DOHH2 (cell line): ENCODE measurements at regions not wholly inside any gene's neighbourhood (a gene's known extent, or its start where the extent isn't known, plus 50 kb on each side); places are given as distances from the start of the nearest gene placed in this dataset.
"Not testable (repeated sequence)": the region's sequence is repeated elsewhere in the genome, so short reads cannot be mapped to it uniquely, and the experiment has no call there.

Experiments
- EZH2phosphoT487 ChIP-seq: fragments of 200-600 bp; sonication (generic); IDR thresholded peaks from 2 replicates; pipeline ENCODE4 v1.6.1; 2017; ENCODE audit warnings: borderline replicate concordance, mild to moderate bottlenecking, antibody characterized with exemption, low read length, moderate library complexity, mixed read lengths
- TF ChIP-seq, protein P1 (sequence below): fragments of 200-600 bp; sonication (generic); IDR thresholded peaks from one replicate; pipeline ENCODE4 v1.5.1; 2014; ENCODE audit warnings: antibody characterized with exemption, mild to moderate bottlenecking, low read depth, low read length; ENCODE audit not compliant: poor library complexity, severe bottlenecking

DNA sequence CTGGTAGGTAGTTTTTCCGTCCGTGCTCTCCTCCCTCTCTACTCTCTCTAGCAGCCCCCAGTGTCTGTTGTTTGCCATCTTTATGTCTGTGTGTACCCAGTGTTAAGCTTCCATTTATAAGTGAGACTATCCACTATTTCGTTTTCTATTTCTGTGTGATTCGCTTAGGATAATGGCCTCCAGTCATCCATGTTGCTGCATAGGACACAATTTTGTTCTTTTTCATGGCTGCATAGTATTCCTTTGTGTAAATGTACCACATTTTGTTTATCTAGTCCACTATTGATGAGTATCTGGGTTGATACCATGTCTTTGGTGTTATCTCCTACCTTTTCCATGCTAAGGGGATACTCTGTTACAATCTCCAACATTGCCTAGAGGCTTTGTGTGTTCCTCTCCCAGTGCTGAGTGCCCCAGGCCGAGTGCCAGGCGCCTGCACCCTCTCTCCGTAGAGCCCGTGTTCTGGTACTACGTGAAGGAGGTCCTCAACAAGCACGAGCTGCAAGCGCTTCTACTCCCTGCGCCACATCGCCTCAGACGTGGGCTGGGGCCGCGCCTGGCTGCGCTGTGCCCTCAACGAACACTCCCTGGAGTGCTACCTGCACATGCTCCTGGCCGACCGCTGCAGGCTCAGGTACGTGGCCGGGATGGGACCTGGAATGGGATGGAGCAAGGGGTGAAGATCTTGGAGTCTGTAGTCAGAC, 98.3 kb upstream of the CRYM start:
- TF ChIP-seq, protein P1, sequence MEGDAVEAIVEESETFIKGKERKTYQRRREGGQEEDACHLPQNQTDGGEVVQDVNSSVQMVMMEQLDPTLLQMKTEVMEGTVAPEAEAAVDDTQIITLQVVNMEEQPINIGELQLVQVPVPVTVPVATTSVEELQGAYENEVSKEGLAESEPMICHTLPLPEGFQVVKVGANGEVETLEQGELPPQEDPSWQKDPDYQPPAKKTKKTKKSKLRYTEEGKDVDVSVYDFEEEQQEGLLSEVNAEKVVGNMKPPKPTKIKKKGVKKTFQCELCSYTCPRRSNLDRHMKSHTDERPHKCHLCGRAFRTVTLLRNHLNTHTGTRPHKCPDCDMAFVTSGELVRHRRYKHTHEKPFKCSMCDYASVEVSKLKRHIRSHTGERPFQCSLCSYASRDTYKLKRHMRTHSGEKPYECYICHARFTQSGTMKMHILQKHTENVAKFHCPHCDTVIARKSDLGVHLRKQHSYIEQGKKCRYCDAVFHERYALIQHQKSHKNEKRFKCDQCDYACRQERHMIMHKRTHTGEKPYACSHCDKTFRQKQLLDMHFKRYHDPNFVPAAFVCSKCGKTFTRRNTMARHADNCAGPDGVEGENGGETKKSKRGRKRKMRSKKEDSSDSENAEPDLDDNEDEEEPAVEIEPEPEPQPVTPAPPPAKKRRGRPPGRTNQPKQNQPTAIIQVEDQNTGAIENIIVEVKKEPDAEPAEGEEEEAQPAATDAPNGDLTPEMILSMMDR = not testable (repeated sequence)
- not testable (repeated sequence) for TF ChIP-seq EZH2phosphoT487
